Uterus (tissue), 2 donors: ENCODE measurements at regions not wholly inside any gene's neighbourhood (a gene's known extent, or its start where the extent isn't known, plus 50 kb on each side); places are given as distances from the start of the nearest gene placed in this dataset.

Experiments
- CTCF ChIP-seq, 4 experiments: fragments of 200-600 bp in 2 of 4; fragments of 450-650 bp in 2 of 4; sonication (generic) in 2 of 4; IDR thresholded peaks; one replicate each; pipeline ENCODE4 v1.5.1; 2016 to 2019; ENCODE audit warnings: antibody characterized with exemption in 4 of 4, mild to moderate bottlenecking in 2 of 4, moderate library complexity in 1 of 4
- POLR2A ChIP-seq, 2 donors: fragments of 450-650 bp; IDR thresholded peaks; one replicate each; pipeline ENCODE4 v1.6.1; 2016; ENCODE audit warnings: antibody characterized with exemption in 2 of 2, mild to moderate bottlenecking in 1 of 2, moderate library complexity in 1 of 2

- TF ChIP-seq CTCF (IDR thresholded peaks at IDR 0.05) (no peak), POLR2A (IDR thresholded peaks at IDR 0.05) (no peak)
These were observed 95.7 kb downstream of the SCP2D1 start for GRCh38 chr20:18909254-18909653.
